ENCODE measurements at regions not wholly inside any gene's neighbourhood (a gene's known extent, or its start where the extent isn't known, plus 50 kb on each side); places are given as distances from the start of the nearest gene placed in this dataset.

DNA sequence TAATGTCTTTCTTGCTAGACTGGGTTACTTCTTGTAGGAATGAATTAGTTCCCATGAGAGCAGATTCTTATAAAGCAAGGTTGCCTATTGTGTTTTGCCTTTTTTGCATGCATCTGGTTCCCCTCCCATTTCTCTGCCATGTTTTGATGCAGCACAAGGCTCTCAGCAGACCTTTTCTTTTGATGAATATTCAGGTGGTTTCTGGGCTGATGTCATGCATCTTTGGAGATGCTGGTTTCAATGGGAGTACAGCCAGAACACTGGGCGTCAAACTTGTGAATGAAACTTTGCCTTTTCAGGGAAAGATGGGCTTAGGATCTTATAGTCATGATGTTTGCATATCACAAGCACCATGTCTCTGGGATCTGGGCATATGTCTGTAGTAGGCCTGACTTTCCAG, 111.7 kb upstream of the CCL2 start:
- no peak for DNase-seq (ENCODE audit: low read depth)

DNA sequence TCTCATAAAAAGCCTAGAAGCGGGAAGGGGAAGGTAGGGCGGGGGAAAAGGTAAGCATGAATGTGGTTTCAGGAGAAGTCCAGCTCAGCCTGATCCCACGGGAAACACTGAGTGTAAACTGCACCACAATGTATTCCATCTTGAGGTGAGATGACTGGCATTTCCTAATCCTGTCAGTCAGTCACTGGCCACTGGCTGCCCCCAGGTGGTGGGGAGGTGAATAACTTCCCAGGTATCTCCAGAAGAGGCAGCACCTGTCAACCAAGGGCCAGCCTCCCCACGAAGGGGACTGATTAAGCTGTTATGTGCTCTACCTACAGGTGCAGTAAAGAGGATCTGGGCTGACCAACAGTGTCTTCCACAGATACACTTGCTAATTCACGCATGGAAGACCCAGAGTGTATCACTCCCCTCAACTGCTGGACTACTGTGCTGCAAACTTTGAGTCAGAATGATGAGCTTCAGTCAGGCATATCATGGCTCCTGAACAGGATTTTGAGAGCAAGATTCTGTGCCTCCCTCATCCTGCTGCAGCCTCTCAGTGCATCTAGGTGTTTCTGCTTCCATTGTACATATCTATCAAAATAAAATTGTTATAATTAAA, 108.5 kb upstream of the CCL2 start:
- no peak for DNase-seq (ENCODE audit: low read depth)

DNA sequence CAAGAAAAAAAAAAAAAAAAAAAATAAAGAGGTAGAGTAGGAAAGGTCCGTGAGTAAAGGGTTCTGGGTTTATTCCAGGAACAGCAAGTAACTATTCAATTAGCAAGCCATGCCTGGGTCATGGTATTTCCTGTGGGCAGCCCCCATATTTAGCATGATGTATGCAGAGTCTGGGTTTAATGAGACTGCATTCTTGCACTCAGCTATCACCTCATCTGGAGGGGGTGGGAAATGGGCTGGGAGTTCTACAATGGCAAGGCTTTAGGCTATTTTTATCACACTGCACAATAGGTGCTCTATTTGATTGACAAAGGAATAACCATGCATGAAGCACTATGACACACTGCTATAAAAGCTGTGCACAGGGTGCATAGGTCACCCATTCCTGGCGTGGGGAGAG, 104.0 kb upstream of the CCL2 start:
- DNase-seq (ENCODE audit: low read depth), result peak; percentile 78

DNA sequence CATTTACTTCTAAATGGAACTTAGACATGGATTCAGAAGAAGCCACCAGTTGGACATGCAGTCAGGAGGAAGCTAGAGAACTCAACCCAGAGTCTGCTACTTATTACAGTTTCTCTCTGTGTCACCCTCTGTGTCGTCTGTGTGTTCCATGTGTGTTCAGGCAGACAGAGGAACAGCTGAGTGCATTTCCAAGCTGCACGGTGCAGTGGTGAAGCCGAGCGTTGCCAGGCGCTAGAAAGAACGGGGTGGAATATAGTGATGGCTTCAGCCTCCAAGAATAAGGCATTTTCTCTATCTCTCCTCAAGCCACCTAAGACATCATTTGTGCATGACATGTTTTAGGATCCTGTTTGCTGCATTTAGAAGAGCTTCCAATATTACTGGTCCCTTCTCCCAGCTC, 101.1 kb upstream of the CCL2 start:
- no peak for DNase-seq (ENCODE audit: low read depth)

DNA sequence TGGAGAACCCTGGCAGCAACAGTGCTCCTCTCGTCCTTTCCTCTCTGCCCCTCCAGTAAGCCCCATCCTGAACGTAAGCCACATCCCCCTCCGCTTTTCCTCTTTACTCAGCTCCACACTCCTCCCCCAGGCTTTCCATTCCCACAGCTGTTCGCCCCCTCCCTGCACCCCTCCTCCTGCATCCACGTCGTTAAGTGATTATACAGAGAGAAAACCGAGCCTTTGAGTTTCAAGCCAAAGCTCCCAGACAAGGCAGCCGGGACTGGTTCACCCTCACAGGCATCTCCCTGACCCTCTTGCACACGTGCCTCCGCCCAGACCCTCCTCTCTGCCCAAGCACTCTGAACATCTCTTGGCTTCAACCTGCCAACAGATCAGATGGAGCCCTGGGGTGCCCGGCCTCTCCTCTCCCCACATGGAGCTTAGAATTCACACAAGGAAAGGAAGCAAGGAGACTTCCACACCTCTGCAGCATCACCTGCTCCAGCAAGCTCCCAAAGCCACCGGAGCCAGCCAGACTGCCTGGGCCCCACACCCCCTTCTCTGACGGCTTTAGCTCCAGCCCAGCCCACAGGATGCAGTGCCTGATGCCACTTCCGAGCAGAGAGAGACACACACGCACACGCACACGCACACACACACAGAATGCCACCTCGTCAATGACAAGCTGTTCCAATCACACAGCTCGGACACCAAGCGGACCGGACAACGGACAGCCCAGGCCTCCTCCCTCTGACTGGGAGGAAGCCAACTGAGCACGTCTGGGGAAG, 99.9 kb upstream of the CCL2 start:
- DNase-seq (ENCODE audit: low read depth), result no peak

DNA sequence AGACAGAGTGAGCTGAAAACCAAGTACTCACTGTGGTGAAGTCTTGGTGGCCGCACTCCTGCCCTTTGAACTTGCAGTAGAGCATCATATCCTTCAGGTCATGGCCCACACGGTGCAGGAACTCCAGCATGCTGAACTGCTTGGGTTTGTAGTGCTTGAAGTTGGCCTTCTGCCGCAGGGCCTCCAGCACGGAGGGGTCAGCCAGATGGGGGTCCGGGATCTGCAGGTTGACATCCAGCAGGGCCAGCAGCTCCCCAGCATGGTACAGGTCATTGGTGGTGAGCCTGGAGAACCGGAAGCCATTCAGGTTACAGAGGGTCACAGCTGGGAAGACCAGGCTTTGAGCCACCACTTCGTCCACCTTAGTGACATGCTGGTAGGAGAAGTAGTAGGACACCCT, 99.1 kb upstream of the CCL2 start:
- no peak for DNase-seq (ENCODE audit: low read depth)

DNA sequence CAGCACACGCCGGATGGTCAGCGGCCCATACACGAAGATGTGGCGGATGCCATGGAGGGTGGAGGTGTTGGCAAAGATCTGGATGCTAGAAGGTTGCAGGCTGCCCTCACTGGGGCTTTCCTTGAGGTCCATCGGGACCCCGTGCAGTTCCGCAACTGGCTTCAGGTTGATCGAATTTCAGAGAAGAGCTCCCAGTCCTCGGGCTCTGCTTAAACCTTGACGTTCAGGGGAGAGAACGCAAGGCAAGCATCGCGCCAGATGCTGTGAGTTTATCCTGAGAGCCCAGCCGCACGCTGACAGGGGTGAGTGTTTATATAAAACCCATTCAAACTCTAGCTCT, 98.7 kb upstream of the CCL2 start:
- DNase-seq (ENCODE audit: low read depth), result no peak

DNA sequence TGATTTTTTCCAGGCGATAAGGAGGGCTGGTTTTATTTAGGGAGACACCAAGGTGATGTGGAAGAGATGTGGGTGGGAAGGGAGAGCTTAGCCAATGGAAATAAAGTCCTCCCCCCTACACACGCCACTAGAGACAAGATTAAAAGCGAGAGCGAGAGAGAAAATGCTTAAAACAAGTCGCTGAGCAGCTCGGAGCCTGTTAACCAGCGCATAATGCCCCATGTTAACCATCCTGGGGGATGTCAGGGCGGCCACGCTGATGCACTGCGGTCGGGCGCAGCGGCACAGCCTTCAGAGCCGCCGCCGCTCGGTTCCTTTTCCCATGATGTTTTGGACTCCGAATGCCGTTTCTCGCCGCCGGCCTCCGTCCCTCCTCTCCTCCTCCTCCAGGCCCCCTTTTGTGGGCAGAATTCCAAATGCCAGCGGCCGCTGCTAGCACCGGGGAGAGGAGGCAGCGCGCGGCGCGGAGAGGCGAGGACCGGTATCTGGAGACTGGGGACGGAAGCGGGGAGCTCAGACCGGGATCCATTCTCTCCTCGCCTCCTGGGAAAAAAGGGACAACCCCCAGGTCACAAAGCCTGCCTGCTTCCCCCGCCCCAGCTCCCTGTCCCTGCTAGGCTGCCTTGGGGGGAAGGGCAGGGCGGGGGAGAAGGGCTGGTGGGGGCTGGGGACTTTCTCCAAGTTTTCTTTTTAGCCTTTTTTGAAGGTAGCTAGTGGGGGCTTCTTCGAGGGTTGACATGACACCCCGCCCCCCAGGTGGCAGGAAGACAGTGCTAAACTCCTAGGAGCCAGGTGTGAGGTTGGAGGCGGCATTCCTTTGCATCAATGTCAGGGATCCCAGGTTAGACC, 98.1 kb upstream of the CCL2 start:
- DNase-seq (ENCODE audit: low read depth), result no peak

DNA sequence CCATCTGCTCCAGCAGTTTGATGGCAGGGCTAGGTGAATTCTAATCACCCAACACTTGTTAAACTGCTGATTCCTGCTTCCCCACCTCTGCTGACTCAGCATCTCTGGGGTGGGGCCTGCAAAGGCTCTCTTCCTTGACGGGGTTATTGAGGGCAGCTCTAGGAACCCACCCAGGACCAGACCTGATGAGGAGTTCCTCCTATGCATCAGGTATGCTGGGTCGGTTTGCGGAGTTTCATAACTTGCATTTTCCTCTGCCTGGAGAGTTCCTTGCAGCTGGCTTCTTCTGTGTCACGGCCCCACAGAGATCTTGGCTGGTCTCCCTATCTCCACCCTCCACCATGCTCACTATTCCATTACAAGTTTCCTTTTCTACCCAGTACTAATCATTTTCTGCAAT, 93.4 kb upstream of the CCL2 start:
- no peak for DNase-seq (ENCODE audit: low read depth)

DNA sequence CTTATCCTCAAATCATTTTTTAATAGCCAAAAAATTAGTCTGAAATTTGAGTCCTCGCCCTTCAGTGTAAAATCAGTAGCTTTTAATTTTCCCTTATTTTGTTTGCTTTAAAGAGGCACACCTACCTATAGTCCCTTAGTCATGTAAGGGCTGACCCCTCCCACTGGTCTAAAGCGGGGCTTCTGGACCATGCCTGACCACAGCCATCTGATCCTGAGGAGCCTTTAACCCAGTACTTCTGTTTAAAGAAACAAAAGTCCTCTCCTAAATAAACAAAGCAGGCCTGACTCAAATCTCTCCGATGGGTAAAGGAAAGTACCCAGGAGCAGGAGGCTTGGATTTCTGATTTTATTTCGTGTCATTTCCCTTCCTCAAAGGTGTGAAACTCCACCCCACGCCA, 92.0 kb upstream of the CCL2 start:
- no peak for DNase-seq (ENCODE audit: low read depth)

DNA sequence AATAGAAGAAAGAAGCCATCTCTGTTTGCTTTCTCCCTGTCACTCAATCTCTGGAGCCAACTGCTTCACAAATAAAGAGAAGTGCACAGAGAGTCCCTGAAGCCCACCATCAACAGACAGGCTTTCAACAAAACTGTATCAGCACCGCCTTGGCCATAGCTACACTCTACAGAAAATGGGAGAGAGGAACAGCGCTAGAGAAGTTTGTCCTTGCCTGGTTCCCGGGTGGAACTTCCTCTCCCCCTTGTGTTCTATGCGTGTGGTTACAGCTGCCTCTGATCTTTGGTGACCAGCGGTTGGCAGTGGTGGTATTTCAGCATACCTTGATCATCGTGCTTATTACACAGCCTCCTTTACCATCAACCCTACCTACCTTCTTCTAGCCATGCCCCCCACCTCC, 91.4 kb upstream of the CCL2 start:
- peak; percentile 33 for DNase-seq (ENCODE audit: low read depth)

DNA sequence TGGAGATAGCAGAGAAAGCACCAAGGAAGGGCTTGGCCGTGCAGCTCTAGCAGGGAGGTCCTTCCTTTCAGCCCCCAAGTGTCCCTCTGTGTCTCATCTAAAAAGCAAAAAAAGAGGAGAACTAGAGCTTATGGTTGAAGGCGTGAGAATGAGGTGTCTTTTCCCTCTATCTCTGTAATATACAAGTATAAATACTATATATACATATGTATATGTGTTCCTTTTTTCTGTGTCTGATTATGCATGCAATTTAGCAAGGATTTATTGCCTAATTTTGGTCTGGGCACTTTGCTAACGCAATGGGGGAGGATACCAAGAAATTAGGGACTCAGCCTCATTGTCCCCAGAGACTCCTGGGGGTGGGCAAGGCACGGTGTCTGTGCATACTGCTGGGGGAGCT, 90.2 kb upstream of the CCL2 start:
- DNase-seq (ENCODE audit: low read depth), result no peak

DNA sequence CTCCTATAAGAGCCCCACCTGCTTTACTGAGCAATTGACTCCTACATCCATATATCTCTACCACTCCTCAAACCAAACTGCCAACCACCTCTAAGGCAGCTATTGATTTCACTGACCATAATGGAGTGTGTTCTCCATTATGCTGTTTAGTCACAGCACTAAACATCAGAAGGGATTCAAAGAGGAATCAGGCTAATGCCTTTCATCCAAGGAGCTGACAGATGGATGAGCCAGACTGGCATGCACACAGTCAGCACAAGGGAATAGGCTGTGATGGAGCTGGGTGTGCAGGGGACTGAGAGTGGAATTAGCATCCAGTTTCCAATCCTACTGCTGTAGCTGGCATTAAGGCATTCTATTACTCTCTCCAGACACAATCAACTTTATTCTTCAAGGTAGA, 88.7 kb upstream of the CCL2 start:
- no peak for DNase-seq (ENCODE audit: low read depth)

DNA sequence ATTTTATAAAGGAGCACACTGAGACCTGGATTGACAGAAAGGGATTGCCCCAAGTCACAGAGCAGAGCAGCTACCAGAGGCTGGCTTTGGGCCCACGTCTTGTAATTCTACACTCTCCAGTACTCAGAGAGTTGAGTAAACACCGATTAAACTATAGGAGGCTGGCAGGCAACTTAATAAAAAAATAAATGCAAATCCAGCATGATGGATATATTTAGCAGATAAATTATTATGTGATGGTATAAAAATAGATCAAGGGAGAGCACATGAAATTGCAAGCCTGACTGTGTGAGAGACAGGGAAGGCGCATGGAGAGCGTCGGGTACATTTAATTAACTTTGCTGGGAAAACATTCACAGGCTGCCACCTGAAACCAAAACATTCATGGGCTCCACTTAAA, 87.7 kb upstream of the CCL2 start:
- no peak for DNase-seq (ENCODE audit: low read depth)

DNA sequence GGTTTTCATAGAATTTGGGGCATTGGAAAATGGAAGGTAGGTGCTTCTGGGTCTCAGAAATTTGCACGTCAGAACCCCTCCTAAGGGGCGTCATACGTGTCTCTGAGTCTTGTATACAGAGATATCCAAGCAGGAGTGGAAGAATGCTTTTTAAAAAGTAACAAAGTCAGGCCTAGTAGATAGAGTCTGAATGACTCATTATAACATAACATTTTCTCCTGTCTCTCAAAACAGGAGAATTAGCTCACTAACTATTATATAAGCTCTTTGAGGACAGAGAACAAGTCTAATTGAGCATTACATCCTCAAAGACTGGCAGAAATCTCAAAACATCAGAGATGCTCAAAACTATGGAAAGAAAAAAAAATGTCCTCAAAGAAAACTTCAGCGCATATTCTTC, 86.1 kb upstream of the CCL2 start:
- no peak for DNase-seq (ENCODE audit: low read depth)

DNA sequence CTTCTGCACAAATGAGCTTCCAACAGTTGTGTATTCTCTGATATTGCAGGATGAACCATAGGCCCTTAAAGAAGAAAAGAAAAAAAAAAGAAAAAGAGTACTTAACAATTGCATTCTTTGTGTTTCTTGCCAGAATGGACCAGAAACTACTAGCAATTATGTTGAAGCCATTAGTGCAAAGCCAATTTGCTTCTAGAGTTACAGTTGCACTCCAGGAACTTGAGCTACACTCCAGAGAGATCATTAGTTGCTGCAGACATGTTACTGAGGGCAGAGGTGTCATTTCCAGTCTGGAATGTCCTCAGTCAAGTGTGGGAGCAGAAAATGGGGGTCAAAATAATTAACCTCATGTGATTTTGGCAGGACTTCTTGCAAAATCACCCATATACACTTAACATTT, 85.6 kb upstream of the CCL2 start:
- DNase-seq (ENCODE audit: low read depth), result no peak

DNA sequence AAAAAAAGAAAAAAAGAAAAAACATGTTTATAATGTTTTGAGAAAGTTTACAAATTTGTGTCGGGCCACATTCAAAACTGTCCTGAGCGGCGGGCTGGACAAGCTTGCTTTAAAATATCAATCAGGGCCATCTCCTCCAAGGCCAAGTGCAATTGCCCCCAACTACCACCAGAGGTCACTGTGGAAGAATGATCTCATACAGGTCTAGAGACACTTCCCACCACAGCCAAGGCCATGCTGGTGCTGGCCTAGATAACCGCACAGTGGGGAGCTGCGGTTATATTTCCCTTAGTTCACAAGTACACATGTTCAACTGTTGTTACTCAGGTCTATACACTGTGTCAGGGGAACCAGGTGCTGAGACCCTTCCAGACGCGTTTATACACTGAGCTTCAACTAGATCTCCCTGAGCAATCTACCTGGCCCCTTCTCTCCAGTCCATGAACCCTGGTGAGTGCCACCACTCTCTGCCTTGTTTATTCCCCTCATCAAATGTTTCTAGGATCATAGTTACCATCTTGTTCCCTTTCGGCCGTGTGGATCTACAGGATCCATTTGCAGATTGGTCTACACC, 83.8 kb upstream of the CCL2 start:
- peak; percentile 66 for DNase-seq (ENCODE audit: low read depth)

DNA sequence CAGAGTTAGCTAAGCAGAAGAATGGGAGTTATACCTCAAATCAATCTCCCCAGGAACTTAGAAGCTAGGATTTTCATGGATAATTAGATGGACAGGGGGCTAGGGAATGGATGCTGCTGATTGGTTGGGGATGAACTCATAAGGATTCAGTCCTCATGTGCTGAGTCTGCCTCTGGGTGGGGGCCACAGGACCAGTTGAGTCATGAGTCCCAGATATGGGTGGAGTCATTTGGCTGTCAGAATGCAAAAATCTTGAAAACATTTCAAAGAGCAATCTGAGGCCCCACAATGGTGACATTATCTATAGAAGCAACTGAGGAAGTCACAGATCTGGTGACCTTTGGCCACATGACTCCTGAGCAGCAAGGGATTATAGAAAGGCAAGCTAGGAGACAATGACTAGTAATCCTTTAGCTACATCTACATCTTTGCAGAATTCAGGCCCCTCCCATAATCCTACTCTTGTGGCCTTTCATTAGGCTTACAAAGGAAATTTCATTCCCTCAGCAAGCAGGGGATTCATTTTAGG, 82.6 kb upstream of the CCL2 start:
- no peak for DNase-seq (ENCODE audit: low read depth)

DNA sequence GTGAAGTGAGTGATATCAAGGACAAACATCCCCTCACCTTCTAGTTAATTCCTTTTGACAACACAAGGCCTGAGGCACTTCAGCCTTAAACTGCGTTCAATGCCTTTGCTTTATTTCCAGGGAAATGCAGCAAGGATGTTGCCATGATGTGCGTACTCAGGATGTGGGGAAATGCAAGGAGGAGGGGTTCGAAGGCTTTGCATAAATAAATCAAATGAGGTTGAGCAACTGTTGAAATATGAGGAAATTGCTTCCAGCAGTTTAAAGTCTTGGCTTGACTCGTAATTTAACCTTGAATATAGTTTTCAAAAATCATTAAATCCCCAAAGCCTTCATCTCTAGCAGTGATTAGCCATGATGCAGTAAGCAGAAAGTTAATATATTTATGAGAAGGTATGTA, 81.8 kb upstream of the CCL2 start:
- DNase-seq (ENCODE audit: low read depth), result peak; percentile 78

DNA sequence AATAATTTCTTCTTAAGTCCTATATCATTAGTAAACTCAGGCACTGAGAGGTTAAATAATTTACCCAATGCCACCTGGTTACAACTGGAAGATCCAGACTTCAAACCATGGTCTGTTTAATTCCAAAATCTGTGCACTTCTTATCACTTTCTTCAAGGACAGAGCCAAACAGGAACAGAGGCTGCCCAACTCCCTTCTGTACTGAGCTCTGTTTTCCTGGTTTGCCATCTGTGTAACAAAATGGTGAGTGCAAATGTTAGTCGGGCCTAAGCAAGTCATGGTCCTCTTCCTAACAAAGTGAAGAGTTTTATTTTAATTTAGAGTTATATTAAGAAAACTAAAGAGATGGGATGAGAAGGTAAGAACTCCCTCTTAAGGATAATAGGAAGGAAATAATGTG, 80.6 kb upstream of the CCL2 start:
- DNase-seq (ENCODE audit: low read depth), result no peak

DNA sequence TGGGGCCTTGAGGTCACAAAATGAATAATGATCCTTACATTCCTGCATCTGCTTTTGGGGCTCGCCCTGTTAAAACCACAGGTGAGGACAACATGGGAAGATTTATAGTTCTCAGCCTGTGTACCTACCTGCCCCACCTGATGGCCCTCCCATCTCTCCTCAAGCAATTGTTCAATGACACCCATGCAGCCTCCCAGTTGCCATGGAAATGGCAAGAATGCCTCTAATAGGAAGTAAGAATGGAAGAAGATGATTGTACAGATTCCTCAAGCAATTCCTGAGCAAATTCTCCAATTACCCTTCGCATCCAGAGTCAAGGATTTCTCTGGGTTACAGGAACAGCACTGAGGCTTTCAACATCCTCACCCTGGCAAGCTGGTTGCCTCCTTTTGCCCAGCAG, 78.6 kb upstream of the CCL2 start:
- peak; percentile 9 for DNase-seq (ENCODE audit: low read depth)

DNA sequence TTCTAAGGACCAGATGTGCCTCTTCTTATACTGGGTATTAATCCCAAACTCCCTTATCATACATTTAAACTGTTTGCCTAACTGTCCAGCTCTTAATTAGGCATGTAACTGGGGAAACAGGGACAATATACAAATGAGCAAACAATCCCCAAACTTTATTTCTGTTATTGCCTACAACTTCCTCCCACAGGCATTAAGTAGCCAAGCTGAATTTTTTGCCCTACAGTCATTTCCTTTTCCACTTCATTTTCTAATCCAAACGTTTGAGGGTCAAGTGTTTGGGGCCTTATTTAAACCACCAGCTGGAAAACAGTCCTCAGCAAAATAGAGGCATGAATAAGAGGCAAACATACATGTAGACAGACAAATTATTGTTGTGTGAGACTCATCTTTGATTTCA, 77.4 kb upstream of the CCL2 start:
- peak; percentile 85 for DNase-seq (ENCODE audit: low read depth)

DNA sequence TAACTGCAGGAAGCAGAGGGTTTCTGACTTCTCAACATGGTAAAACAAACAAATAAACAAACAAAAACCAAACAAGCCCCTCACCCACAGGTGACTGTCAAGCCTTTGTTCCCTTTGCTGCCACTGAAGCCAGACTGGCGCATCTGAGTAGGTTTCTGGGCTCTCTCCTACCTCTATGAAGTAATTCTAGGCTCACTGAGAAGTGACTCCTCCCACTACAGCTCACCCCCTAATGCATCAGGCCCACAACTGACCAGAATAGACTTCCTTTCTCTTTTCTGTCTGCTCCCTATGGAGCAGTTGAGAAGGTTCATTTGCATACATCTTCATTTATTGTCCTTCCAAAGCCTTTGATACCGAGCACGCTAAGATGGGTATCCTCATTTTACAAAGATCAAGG, 77.0 kb upstream of the CCL2 start:
- peak; percentile 25 for DNase-seq (ENCODE audit: low read depth)
